Breast epithelium (tissue), 4 donors: ENCODE measurements at regions not wholly inside any gene's neighbourhood (a gene's known extent, or its start where the extent isn't known, plus 50 kb on each side); places are given as distances from the start of the nearest gene placed in this dataset.

ENCODE experiments used
- DNase-seq, 2 donors: peaks; one replicate each; pipeline ENCODE4 v3.0.0-alpha.2; 2019; ENCODE audit warnings: low spot score in 2 of 2
- H3K27ac ChIP-seq, 2 donors: fragments of 200-600 bp; sonication (generic) in 1 of 2; one replicate each; pipeline ENCODE4 v1.5.1; 2016 to 2019; ENCODE audit warnings: mild to moderate bottlenecking in 1 of 2
- H3K27me3 ChIP-seq, 2 donors: fragments of 200-600 bp; sonication (generic) in 1 of 2; one replicate each; pipeline versions ENCODE4 v1.5.1 to v1.6.0; 2017 to 2019; ENCODE audit warnings: control low read depth in 1 of 2, mild to moderate bottlenecking in 1 of 2
- H3K36me3 ChIP-seq: fragments of 200-600 bp; one replicate; pipeline ENCODE4 v1.5.1; 2019
- H3K4me1 ChIP-seq, 2 donors: fragments of 200-600 bp; sonication (generic); one replicate each; pipeline ENCODE4 v1.5.1; 2016 to 2019; ENCODE audit warnings: control low read depth in 1 of 2
- H3K4me3 ChIP-seq, 3 donors: fragments of 200-600 bp; sonication (generic); 1 replicate in 2 of 3; 2 replicates in 1 of 3; pipeline ENCODE4 v1.5.1; 2016 to 2019; ENCODE audit warnings: mild to moderate bottlenecking in 3 of 3, moderate library complexity in 2 of 3
- H3K9me3 ChIP-seq, 2 donors: fragments of 200-600 bp; sonication (generic) in 1 of 2; one replicate each; pipeline ENCODE4 v1.5.1; 2016 to 2019; ENCODE audit warnings: control low read depth in 1 of 2
- CTCF ChIP-seq, 3 donors: fragments of 450-650 bp; IDR thresholded peaks; one replicate each; pipeline ENCODE4 v1.5.1; 2016 to 2017; ENCODE audit warnings: antibody characterized with exemption in 3 of 3, mild to moderate bottlenecking in 3 of 3, moderate library complexity in 3 of 3
- POLR2A ChIP-seq: fragments of 450-650 bp; IDR thresholded peaks from one replicate; pipeline ENCODE4 v1.6.1; 2016; ENCODE audit warnings: antibody characterized with exemption, mild to moderate bottlenecking, moderate library complexity
- POLR2AphosphoS5 ChIP-seq, 3 donors: sonication (generic); formaldehyde crosslinking; IDR thresholded peaks; one replicate each; pipeline ENCODE4 v1.6.1; 2017; ENCODE audit warnings: antibody characterized with exemption in 3 of 3
- intact Hi-C: fragments of 100-400 bp; cut with DNase I; formaldehyde crosslinking; loops from one replicate; pipeline ENCODE4 v1.15.1; 2023; ENCODE audit warnings: low total_unique reads

GRCh38 chr21:20306836-20307235 lies 691.4 kb upstream of the NCAM2 start:
- H3K27me3 ChIP-seq, result no peaks in the 10 kb centered on the region
- no peaks in the 10 kb centered on the region for H3K36me3 ChIP-seq
- no peak overlapping the region for H3K27ac ChIP-seq
- H3K4me3 ChIP-seq, result no peak overlapping the region
- no peak for DNase-seq
- no peaks in the 10 kb centered on the region for H3K4me1 ChIP-seq
- intact Hi-C loops, result no loop called here
- TF ChIP-seq POLR2A, result no peak
- TF ChIP-seq POLR2AphosphoS5 (IDR thresholded peaks at IDR 0.05), result no peak
- TF ChIP-seq CTCF (IDR thresholded peaks at IDR 0.05), result no peak
- H3K9me3 ChIP-seq, result no peaks in the 10 kb centered on the region

GRCh38 chr21:20308586-20309315 lies 689.5 kb upstream of the NCAM2 start:
- Histone ChIP-seq H3K9me3 (no peaks in the 10 kb centered on the region), H3K36me3 (no peaks in the 10 kb centered on the region), H3K4me3 (no peak overlapping the region), H3K27me3 (no peaks in the 10 kb centered on the region), H3K4me1 (no peaks in the 10 kb centered on the region), H3K27ac (no peak overlapping the region)
- DNase-seq, result no peak
- TF ChIP-seq POLR2AphosphoS5 (IDR thresholded peaks at IDR 0.05), result no peak
- no peak for TF ChIP-seq CTCF (IDR thresholded peaks at IDR 0.05)
- no peak for TF ChIP-seq POLR2A
- intact Hi-C loops, result no loop called here

- no peak for TF ChIP-seq POLR2AphosphoS5 (IDR thresholded peaks at IDR 0.05)
- no peak for TF ChIP-seq POLR2A
- no peak for DNase-seq
- Histone ChIP-seq H3K27me3 (no peaks in the 10 kb centered on the region), H3K4me3 (no peak overlapping the region), H3K9me3 (peaks cover 7 to 8% of the 10 kb centered on the region in 2 donors), H3K4me1 (no peaks in the 10 kb centered on the region), H3K27ac (no peak overlapping the region), H3K36me3 (no peaks in the 10 kb centered on the region)
- intact Hi-C loops, result no loop called here
These were observed 686.9 kb upstream of the NCAM2 start for GRCh38 chr21:20311234-20311787.

GRCh38 chr21:20313013-20313412 lies 685.2 kb upstream of the NCAM2 start:
- Histone ChIP-seq H3K9me3 (peaks cover 7 to 8% of the 10 kb centered on the region in 2 donors), H3K27ac (no peak overlapping the region), H3K4me1 (no peaks in the 10 kb centered on the region), H3K36me3 (no peaks in the 10 kb centered on the region), H3K4me3 (no peak overlapping the region), H3K27me3 (no peaks in the 10 kb centered on the region)
- DNase-seq, result no peak
- TF ChIP-seq POLR2A (no peak), POLR2AphosphoS5 (IDR thresholded peaks at IDR 0.05) (no peak), CTCF (IDR thresholded peaks at IDR 0.05) (no peak)
- intact Hi-C loops, result no loop called here

GRCh38 chr21:20315042-20315441 lies 683.2 kb upstream of the NCAM2 start:
- intact Hi-C loops, result no loop called here
- H3K36me3 ChIP-seq, result no peaks in the 10 kb centered on the region
- H3K27me3 ChIP-seq, result no peaks in the 10 kb centered on the region
- no peaks in the 10 kb centered on the region for H3K4me1 ChIP-seq
- no peak for DNase-seq
- H3K27ac ChIP-seq, result no peak overlapping the region
- TF ChIP-seq POLR2A, result no peak
- TF ChIP-seq POLR2AphosphoS5 (IDR thresholded peaks at IDR 0.05), result no peak
- TF ChIP-seq CTCF (IDR thresholded peaks at IDR 0.05), result no peak
- H3K4me3 ChIP-seq, result no peak overlapping the region
- peaks cover 7 to 8% of the 10 kb centered on the region in 2 donors for H3K9me3 ChIP-seq
